Activated CD8-positive, alpha-beta memory T cell treated with anti-CD3 and anti-CD28 coated beads, Interleukin-2, amount 50 U/mL, for 1 hour (primary cell): ENCODE measurements at regions not wholly inside any gene's neighbourhood (a gene's known extent, or its start where the extent isn't known, plus 50 kb on each side); places are given as distances from the start of the nearest gene placed in this dataset.

Experiments
- DNase-seq: peaks from one replicate; pipeline ENCODE4 v3.0.0-alpha.2; 2020; ENCODE audit errors: extremely low read depth

GRCh38 chr13:74794582-74794981 lies 660.4 kb upstream of the KLF12 start:
- DNase-seq, result no peak

GRCh38 chr13:74794147-74794546 lies 659.9 kb upstream of the KLF12 start:
- no peak for DNase-seq

- no peak for DNase-seq
Observed at GRCh38 chr13:74784959-74785358, 650.8 kb upstream of the KLF12 start.

- DNase-seq, result no peak
Observed at GRCh38 chr13:74778946-74779345, 644.7 kb upstream of the KLF12 start.

- DNase-seq, result no peak
Observed at GRCh38 chr13:74778087-74778486, 643.9 kb upstream of the KLF12 start.

- no peak for DNase-seq
Observed at GRCh38 chr13:74774264-74774663, 640.1 kb upstream of the KLF12 start.

GRCh38 chr13:74773248-74773647 lies 639.0 kb upstream of the KLF12 start:
- no peak for DNase-seq

- no peak for DNase-seq
Observed at GRCh38 chr13:74771964-74772363, 637.8 kb upstream of the KLF12 start.

GRCh38 chr13:74770361-74770760 lies 636.2 kb upstream of the KLF12 start:
- DNase-seq, result no peak

- DNase-seq, result no peak
Observed at GRCh38 chr13:74769333-74769732, 635.1 kb upstream of the KLF12 start.

GRCh38 chr13:74768521-74769085 lies 634.4 kb upstream of the KLF12 start:
- DNase-seq, result no peak

GRCh38 chr13:74767050-74767449 lies 632.8 kb upstream of the KLF12 start:
- no peak for DNase-seq

GRCh38 chr13:74765955-74766354 lies 631.8 kb upstream of the KLF12 start:
- DNase-seq, result no peak

GRCh38 chr13:74761801-74762757 lies 627.9 kb upstream of the KLF12 start:
- no peak for DNase-seq

GRCh38 chr13:74758188-74758587 lies 624.0 kb upstream of the KLF12 start:
- no peak for DNase-seq

- DNase-seq, result no peak
Observed at GRCh38 chr13:74755065-74755464, 620.9 kb upstream of the KLF12 start.

- DNase-seq, result no peak
Observed at GRCh38 chr13:74751739-74752138, 617.5 kb upstream of the KLF12 start.

GRCh38 chr13:74747186-74747955 lies 613.2 kb upstream of the KLF12 start:
- DNase-seq, result no peak

- DNase-seq, result no peak
Observed at GRCh38 chr13:74743992-74744391, 609.8 kb upstream of the KLF12 start.

GRCh38 chr13:74741732-74742131 lies 607.5 kb upstream of the KLF12 start:
- DNase-seq, result no peak

- DNase-seq, result no peak
Observed at GRCh38 chr13:74732736-74733385, 598.7 kb upstream of the KLF12 start.

GRCh38 chr13:74731731-74732130 lies 597.5 kb upstream of the KLF12 start:
- DNase-seq, result no peak
